Femur (tissue), 1 donor: ENCODE measurements at regions not wholly inside any gene's neighbourhood (a gene's known extent, or its start where the extent isn't known, plus 50 kb on each side); places are given as distances from the start of the nearest gene placed in this dataset.

Source experiments
- DNase-seq: peaks from one replicate; pipeline ENCODE4 v3.0.0-alpha.2; 2017

DNA sequence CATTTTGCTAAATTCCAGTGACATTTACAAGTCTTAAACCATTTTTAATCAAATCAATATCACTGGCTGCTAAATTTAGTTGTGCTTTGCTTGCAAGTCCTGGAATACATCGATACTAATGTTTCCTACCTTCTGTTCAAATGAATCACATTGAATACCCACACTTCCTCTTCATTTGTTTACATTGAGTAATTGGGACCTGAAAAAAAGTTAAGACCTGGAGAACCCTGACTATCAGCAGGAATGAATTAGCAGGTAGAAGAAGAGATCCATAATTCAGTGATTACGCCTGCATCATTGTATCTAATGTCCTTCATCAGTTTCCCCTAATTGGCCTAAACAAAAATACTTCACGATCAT, 369.3 kb downstream of the ETNK1 start:
- no peak for DNase-seq

GRCh38 chr12:23001487-23001886, 376.5 kb downstream of the ETNK1 start:
- DNase-seq = no peak

DNA sequence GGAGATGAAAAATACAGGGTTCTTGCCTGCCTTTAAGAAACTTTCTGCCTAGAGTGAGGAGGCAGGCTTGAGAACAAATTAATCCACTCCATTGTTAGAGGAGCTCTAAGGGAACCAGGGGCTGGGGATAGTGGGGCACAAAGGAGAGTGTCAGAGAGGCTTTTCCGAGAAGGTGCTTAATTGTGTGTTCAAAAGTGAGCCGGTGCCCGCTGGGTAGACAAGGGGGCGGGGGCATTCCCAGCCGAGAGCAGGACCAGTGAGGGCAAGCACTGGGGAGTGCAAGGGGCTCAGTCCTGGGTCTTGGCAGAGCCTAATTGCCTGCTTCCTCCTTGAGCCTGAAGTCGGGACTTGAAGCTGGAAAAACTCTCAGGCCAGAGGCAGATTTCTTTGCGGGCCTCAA, 377.4 kb downstream of the ETNK1 start:
- no peak for DNase-seq

GRCh38 chr12:23004473-23005020, 379.6 kb downstream of the ETNK1 start:
- no peak for DNase-seq

GRCh38 chr12:23005387-23005786, 380.4 kb downstream of the ETNK1 start:
- DNase-seq = no peak

GRCh38 chr12:23006413-23006812, 381.4 kb downstream of the ETNK1 start:
- DNase-seq = no peak

DNA sequence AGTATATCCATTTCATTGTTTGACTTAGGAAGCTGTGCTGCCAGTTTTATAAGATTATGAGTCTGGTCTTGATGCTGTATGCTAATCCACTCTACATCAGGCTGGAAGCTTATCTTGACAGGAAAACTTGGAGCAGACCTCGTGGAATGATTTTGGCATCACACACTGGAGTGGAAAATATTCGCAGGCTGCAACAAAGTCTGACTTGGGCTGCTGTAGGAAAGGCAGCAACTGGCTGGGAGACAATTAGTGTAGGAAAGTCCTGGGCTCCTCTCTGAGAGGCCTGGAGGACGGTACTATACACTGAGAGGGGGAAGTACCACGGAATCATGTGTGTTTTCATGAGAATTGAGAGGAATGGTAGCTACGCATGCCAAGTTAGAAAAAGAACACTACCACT, 383.7 kb downstream of the ETNK1 start:
- DNase-seq = peak; percentile 54

GRCh38 chr12:23014749-23015148, 389.8 kb downstream of the ETNK1 start:
- DNase-seq = no peak

DNA sequence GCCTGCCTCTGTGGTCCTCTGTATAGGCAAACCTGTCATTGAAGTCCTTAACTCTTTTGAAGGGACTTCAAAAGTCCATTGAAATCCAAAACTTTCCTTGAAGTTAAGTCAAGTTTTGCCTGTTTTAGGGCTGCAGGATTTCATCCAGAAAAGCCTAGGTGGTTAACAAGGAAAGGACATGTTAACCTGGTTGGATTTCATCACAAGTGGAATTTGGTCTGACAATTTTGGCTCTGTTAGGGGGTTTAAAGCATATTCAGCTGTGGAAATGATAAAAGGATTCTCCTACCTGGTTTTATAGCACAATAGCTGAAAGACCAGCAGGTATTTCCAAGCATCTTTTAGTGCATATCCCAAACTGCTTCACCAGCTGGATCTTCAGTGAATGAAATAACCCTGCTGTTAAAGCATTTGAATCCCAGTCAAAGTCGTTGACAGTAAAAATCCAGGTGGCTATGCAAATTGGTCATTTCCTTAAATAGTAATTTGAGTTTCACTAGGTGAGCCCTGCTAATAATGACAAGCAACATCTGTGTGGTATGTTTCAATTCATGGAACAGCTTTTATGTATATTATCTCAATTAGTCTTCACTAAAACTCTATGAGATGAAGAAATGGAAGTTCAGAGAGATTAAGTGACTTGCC, 400.5 kb downstream of the ETNK1 start:
- no peak for DNase-seq

- DNase-seq = no peak
Observed at GRCh38 chr12:23028158-23028802, 403.3 kb downstream of the ETNK1 start.

DNA sequence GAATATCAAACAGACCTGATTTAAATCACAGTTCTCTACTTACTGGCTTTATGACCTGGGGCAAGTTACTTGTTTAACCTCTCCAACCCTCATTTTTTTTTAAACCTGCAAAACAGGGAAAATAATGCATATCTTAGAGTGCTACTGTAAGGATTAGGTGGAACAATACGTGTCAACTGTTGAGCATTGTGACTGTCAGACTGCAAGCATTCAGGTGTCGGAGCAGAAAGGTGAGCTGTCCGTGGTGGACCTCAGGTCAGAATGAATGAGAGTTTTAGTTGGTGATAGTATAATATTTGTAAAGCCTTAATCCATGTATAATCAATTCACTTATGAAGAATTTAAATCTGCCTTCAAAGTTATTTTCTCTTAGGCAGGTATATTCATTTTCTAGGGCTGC, 404.2 kb downstream of the ETNK1 start:
- DNase-seq = no peak

- no peak for DNase-seq
Observed at GRCh38 chr12:23039834-23040233, 414.9 kb downstream of the ETNK1 start.

DNA sequence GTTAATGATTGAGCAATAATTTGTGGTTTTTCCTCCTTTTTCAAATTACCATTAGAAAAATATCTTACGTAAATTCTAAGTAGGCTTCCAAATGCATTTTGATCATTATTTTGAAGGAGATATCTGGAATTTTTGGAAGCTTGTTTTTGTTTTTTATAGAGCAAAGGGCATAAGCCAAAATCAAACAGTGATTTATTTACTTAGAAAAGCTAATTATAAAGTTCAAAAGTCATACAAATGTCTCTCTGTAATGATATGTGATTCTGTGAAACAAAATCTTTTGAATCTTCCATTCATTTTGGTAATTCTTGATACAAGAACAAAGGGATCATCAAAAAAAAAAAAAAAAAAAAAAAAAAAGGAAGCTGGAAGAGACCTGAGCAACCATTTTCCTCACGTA, 416.8 kb downstream of the ETNK1 start:
- no peak for DNase-seq

GRCh38 chr12:23043646-23044045, 418.7 kb downstream of the ETNK1 start:
- no peak for DNase-seq

DNA sequence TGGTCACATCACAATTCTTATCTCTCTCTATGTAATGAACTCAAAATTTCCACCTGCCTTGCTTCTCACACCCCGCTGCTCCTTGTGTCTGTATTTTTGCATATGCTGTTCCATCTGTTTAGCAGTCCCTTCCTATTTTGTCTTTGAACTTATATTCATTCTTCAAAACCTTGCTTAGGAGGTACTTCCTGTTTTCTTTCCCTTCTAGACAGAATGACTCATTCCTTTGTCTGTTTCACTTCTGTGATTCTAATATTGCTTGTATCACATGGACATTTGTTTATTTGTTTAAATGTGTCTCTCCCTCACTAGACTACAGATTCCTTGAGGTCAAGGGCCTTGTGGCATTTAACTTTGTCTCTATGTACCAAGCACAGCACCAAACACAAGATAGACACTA, 424.2 kb downstream of the ETNK1 start:
- no peak for DNase-seq

- no peak for DNase-seq
Observed at GRCh38 chr12:23055004-23055403, 430.0 kb downstream of the ETNK1 start.

DNA sequence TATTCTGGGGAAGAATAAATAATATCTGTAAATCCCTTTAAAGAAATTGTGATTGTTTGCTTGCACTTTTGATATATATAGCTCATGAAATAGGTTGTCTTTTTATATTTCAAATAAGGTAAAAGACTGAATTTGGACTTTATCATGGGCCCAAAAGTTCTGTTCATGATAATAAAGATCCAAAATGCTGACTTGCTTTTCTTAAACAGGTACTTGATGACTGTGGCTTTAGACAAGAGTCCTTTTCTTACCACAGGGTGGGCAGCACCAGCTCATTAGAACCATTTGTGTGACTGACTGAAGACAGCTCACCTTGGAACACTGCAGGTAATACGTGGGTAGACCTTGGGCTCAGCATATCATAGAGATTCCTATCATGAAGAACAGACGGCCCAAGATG, 432.6 kb downstream of the ETNK1 start:
- no peak for DNase-seq

DNA sequence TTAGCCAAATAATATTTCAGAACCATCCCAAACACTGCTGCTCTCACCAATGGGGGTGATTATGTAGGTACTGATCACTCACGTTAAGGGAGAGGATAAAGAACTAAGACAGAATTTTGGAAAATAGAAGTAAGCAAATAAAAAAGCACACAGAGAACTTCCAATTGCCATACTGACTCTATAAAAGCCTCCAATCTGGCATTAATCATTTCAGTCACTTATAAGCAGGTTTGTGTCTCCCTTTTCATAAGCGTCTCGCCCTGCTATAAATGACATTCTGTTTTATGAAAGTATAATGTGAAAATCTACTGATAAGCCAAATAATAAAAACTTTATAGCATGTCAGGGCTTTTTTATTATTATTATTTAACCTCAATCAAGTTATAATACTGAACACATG, 435.2 kb downstream of the ETNK1 start:
- no peak for DNase-seq

DNA sequence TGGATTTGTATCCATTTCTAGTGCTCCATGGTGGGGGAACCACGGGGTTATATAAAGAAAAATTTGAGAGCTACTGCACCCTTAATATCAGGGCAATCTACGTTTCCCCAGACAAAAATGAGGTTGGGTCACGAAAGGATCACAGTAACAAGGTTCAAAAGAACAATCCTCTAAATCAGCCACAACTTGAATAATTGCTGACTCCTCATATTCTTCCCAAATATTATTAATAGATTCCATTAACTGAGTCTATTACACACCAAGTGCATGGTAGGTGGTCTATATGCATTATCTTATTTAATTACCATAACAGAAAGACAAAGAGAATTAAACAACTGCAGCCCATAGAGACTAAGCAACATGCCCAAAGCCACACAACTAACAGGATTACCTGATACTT, 438.2 kb downstream of the ETNK1 start:
- DNase-seq = no peak

DNA sequence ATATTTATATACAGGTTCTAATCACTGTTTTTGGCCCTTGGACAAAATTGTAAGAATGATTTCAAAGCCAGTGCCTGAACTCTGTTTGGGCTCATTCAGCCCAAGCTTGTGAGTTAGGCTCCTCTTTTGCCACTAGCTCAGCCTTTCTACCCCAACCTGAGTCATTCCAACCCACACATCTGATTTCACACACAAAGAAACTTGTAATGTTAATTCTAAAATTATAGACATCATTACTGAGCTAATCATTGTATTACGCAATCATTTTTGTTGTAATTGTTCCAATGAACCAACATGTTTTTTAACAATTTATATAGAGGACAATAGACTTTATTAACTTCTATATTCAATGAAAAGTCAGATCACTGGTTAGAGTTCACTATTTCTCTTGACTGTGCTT, 441.1 kb downstream of the ETNK1 start:
- no peak for DNase-seq

DNA sequence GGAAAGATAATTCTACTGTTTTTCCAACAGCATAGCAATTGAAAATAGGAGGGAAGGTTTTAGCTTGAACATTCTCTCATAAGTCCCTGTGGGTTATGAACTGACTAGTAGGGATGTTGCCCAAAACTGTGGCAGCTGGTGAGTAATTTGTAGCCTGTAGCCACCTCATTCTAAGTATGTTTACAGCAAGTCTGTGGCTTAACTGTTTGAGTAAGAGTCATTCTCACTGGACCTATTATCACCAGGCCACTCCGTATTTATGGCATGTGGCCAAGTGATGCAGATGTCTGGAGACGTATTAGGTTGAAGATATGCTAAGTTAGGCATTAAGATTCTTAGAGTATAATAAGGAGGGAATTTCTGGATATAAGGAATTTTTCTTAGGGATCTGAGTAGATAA, 458.3 kb downstream of the ETNK1 start:
- DNase-seq = no peak

DNA sequence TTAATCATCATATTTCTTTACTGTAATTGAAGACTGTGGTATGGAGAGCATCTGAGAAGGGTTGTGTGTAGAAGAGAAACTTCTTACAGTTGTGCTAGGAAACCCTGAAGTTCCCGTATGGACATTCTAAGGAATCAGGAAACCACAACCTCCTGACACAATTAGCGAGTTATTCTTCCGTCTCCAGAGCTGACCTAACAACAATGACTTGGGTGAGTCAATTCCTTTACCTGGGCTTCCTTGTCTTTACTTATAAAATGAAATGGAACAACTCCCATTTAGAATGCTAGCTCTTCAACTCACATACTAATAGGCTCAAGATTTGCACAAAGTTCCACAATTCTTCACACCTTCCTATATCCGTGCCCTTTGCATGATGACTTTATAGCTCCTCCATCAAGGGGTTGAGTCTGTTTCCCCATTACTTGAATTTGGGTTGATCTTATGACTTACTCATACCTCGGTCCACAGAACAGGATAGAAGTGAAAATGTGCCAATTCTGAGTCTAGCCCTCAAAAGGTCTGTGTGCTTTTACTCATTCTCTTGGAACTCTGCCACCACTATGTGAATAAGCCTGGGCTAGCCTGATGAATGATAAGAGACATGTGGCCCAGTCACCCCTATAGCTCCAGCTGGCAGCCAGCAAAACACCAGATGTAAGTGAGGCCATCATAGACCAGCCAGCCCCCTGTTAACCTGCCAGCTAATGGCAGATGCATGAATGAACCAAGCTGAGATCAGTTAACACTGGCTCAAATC, 459.4 kb downstream of the ETNK1 start:
- DNase-seq = no peak

DNA sequence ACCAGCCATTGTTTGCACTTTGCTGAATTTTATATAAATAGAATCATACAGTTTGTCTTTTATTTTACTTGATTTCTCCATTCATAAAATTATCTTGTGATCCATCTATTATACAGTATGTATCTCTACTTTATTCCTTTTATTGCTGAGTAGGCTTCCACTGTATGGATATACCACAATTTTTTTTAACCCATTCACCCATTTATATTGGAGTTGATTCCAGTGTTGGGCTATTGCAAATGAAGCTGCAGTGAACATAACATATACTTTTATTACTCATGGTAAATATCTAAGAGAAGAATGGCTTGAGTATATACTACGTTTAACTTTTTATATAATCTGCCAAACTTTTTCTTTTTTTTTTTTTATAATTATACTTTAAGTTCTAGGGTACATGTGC, 463.6 kb downstream of the ETNK1 start:
- no peak for DNase-seq

GRCh38 chr12:23093488-23093887, 468.5 kb downstream of the ETNK1 start:
- DNase-seq = no peak
